NCI-H1436 treated with DMSO at 0.1 percent for 48 hours (cell line): ENCODE measurements at regions not wholly inside any gene's neighbourhood (a gene's known extent, or its start where the extent isn't known, plus 50 kb on each side); places are given as distances from the start of the nearest gene placed in this dataset.
"Not testable (repeated sequence)": the region's sequence is repeated elsewhere in the genome, so short reads cannot be mapped to it uniquely, and the experiment has no call there.

Experiments
- DNase-seq: peaks from one replicate; lab custom pipeline; 2025; lab: John Stamatoyannopoulos, UW

DNA sequence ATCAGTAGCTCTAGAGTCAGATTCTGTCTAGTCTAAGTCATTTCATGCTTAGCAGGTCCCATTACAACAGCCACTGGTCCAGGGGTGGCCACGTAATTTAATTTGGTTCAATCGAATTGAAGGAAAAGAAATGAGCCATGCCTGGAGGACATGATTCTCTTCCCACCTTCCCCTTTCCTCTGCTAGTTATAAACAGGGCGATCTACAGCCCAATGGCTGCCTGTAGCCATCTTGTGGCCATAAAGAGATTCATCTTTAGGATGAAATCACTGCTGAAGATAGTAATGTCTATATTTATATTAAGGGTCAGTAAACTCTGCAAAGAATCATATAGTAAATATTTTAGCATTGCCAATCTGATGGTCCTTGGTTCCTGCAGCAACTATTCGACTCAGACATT, 107.4 kb downstream of the SPDYE17 start:
- DNase-seq, result not testable (repeated sequence)

DNA sequence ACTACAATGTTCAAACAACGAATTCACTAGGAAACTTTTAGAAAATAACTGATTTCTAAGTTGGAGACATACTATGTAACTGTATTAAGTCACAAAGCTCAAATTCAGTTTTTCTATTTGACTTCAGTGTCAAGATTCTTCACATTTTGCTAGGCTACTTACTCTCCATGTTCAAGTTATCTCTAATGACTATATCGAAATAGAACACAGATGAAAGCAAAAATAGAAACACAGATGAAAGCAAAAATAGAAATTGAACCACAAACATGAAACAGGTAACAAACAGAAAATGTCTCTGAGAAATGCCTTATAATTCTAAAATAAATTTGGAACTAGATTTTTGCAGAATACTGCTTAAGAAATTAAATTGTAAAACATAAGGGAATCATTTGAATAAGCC, 113.5 kb downstream of the SPDYE17 start:
- not testable (repeated sequence) for DNase-seq

DNA sequence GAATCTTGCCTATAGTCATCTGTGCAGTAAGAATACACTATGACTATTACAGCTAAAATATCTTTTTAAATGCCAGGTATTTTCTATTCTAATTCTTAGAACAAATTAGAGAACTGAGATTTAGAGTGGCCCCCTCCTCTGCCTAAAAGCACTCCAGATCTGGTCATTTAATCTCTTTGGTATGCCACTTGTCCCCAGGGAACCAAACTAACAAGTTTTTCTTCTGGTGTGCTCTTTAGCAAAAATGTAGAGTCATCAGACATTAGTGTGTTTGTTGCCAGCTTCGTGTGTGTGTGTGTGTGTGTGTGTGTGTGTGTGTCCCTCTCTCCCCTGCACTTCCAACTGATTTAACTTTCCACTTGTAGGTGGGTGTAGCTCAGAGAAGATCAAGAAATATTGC, 117.8 kb downstream of the SPDYE17 start:
- not testable (repeated sequence) for DNase-seq

DNA sequence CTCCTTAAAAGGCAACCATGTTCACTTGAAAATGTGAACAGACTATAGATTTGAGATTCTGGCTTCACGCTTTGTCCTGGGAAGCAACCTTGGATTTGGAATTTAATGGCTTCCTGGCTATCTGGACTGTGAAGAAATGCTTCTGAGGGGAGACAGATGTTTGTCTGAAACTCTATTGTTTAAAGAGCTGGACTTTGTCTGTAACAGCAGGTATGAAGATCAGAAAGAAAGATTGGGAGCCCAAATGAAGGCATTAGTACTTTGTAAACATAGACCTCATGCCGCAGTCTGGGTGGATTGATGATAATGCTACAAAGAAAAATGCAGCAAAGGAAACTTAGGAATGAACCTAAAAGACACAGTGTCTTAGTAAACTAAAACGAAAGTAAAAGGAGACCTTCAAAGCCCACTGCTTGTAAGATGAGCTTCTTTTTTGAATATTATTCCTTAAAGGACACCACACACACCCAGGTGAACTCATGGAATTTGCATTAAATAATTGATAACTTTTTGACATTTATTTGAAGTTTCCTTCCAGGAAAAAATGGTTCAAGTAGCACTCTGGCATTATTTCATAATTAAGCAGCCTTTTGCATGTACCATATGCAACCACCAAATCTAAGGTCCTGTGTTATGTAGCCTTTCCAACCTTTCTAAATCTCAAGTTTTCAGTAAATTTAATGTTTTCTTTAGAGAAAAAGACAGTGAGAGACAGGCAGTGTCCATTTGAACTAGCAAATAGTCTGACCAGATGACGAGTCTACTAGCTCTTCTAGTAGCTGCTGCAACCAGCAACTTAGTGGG, 119.9 kb downstream of the SPDYE17 start:
- not testable (repeated sequence) for DNase-seq

DNA sequence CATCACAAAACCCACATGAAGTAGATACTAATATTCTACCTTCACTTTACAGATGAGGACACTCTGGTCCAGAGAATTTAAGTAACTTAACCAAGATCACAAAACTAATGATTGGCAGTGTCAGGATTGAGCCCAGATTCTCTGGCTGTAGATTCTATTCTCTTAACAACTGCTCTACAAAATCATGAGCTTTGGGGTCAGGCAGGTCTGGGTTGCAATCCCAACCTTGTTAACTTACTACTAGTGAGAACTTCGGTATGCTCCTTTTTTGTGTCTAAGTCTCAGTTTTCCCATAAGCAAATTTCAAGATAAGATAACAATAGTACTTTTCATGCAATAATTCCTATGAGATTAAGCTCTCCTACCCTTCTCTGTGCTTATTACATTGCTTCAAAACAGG, 127.5 kb downstream of the SPDYE17 start:
- not testable (repeated sequence) for DNase-seq

DNA sequence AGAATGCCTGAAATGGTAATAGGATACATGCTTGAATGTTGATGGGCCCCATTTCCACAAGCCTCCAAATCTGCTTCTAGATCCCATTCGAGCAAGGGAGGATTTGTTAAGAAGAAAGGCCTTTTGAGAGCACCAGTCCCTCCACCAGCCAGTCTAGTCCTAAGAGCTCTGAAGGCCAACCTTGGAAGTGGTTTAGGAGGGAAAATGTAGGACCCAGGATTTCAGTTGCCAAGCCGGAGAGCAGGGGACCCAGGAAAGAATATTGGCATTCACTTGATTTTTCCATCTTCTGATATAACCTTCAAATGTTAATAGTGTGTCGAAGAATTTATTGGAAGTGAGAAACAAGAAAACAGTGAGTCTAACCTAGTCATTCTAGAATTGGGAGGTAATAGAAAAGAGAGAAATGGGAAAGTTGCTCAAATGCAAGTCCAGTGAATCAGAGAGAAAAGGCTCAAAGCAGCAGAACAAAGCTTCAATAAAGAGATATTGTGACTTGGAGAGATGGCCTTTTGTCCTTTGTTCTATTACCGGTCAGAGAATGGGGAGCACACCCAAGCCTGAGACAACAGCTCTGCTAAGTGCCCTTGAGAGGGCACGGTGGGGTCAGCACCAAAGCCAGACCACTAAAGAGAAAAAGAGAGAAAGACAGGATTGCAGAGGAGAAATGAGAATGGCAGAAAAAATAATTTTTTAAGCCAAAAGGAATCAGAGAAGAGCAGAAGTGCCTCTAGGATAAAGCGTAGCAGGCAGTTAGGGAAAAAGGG, 130.0 kb downstream of the SPDYE17 start:
- not testable (repeated sequence) for DNase-seq

DNA sequence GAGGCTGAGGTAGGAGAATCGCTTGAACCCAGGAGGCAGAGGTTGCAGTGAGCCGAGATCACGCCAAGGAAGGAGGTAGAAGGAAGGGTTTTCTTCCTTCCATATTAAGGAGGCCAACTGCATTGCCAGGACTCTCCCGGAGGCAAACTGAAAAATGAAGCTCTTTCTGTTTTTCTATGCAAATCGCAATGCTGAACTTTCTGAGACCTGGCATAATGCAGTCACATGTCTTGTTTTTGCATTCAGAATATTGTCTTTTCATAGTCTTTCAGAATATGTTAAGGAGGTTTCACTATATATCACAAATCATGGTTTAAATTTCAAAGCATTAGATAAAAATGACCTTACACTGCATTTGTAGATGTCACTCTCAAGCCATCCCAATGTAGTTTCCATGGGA, 133.4 kb downstream of the SPDYE17 start:
- not testable (repeated sequence) for DNase-seq

DNA sequence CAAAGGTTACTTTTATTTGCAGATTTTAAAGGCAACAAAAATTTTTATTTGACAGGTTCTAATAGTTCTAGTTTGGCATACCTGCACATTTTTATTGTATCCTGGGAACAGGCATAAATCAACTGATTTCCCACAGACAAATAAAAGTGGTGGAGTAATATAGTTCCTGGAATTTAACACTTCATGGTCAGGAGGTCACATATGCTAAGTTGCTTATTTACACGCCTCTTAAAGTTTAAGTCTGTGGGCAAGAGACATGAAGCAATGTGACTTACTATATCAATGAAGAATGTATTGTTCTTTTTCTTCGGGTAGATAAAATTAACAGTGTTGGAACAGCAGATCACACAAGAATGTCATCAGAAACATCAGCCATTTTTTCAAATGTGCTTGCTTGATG, 135.2 kb downstream of the SPDYE17 start:
- DNase-seq, result not testable (repeated sequence)

DNA sequence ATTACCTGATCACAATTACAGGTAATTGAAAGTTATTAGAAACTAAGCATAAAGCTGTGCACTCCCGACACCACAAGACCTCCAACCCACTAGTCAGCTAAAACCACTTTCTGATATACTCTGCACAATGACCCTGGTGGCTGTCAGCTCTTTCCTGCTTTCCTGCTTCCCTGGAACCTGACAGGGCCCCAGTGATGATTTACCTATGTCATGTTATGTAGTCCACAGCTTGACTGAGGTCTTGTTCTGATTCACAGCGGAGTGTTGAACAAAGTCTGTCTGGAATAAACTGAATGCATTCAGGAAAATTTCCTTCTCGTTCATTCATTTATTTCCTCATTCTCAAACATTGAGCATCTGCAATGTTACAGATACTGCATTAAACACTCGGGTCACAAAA, 136.5 kb downstream of the SPDYE17 start:
- DNase-seq, result not testable (repeated sequence)

DNA sequence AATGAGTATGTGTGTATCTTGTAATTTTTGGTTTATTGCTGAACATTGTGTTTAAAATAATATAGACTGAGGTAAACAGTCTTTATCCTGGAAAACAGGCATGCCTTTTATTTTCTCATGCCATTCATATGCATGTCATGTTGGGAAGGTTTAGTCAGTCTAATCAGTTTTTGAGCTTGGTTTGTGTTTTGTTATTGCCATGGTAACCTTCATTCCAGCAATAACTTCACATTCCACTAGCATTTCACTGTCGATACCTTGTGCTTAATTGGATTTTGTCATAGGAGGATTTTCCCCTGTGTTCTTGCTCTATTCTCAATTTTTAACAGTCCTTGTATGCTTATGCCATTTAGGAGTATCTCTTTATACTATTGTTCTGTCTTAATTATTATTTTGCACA, 140.4 kb downstream of the SPDYE17 start:
- DNase-seq, result not testable (repeated sequence)

DNA sequence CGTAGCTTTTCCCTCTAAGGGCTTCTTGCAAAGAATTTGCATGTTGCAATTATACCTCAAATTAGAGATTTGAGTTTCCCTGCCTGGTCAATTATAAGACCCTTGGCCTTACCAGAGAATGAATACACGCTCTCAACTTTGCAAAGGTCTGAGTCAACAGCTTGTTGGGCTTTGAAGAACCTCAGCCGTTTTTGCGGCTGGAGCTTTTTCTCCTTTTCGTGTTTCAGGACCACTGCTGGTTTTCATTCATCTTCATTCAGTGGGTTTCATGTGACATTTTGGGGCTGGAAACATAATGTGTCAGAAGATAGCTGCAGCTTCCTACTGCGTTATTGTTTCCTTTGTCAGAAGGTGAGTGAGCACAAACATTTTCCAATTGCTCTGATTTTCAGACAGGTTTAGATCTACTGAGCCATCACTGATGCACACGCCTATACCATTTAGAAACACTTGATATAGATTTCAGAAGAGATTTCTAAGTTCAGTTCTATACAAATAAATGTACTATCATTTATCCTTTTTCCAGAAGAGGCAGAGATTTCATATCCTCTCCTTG, 152.3 kb downstream of the SPDYE17 start:
- not testable (repeated sequence) for DNase-seq

DNA sequence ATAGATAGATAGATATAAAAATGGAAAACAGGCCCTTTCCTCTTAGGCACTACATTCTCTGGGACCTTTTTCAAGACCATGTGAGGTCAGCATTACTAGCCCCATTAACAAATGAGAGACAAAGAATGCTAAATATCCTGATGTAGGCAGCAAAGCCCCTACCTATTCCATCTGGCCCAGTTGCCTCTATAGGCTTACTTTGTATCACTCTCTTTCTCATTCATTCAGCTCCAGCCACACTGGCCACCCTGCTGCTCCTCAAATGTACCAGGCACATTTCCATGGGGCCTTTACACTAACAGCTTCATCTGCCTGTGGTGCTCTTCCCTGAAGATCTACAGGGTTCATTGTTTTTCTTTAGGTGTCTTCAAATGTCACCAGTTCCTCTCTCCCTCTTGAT, 156.4 kb downstream of the SPDYE17 start:
- not testable (repeated sequence) for DNase-seq

DNA sequence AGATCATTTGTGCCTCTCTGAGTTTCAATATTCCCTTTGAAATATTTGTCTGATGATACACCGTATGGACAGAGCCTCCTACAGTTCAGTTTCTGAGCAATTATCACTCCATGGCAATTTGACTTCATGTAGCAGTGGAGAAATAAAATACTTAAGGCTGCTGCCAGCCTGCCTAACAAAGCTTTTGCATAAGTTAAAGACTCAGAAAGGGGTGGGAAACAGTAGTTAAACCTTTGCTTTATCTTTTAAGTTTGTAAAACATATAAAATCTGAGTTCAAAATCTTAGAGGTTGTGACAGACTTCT, 161.7 kb downstream of the SPDYE17 start:
- not testable (repeated sequence) for DNase-seq

DNA sequence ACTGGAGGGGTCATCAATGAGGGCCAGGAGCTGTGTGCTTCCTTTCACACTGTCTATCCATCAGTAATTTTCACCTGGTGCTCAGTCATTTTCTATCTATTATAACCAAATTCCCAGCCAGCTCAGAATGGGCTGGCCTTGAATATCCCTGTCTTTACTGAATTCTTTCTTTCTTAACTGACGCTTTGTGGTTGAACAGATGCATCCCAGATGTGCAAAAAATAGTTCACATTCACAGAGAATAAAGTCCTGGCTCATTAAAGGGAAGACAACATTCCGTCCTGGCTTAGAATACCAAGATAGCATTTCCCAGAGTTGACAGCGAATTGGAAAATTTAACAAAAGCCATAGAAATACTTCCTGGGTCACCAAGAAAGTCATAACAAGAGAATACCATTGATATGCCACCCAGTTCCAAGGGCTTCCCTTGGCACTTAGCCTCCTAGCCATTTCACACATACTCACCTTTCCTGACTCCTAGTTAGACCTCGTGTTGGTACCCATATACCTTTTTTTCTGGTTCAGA, 164.7 kb downstream of the SPDYE17 start:
- DNase-seq, result not testable (repeated sequence)

DNA sequence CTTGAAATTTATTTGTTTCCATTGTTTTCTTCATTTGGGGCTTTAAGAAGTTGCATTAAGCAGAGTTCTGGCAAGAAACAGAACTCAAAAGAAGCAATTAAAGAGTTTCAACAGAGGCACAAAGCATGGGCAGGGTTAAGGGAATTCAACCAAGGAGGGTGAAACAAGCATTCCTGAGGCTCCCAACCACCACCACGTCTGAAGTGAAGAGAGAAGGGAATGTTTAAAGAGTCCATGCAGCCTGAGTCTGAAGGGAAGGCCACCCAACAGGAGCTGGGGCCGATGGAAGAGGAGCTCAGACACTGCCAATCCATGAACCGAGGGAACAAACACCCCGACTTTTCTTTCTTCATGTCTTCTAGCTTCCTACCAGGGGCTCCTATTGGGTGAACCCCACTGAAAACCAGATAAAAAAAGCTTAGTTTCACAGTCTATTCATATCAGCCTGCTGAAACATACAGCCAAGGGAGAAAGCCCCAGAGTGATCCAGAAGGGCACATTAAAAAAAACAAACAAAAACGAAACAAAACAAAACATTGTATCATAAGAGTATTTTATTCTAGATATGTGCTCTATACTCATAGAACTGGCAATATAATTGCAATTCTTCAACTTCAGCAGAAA, 168.9 kb downstream of the SPDYE17 start:
- DNase-seq, result not testable (repeated sequence)

DNA sequence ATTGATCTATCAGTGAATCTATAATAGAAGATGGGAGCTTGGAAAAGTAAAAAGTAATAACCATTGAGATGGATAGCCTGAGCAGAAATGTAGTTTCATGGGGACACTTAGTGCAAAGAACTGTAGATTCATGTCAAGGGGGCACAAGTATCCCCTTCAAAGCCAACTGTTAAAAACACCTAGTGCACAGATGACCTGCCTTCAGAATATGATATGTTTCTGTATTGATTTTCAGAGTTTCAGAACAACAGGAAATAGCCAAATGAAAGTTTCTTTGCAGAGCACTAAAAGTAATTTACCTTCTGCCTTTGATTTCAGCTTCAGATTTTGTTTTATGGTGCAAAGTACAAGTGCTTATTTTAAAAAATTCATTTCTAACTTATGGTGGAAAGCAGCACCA, 169.9 kb downstream of the SPDYE17 start:
- DNase-seq, result not testable (repeated sequence)

DNA sequence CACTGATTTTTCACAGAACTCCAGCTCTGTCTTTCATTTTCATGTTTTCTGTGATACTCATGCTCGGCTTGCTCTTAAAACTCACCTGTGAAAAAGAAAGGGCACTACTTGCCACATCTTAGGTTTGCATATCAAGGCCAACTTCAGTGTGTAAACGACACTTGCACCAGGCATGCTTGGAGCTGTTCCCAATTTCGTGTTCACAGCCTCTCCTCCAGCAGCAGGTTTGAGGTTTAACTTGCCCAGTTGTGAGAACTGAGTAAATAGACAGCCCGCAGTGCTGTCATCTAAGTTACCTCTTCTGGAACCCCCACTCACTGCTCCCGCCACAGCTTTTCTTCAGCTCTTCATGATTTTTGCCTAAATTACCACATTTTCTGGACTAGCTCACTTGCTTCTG, 172.2 kb downstream of the SPDYE17 start:
- DNase-seq, result not testable (repeated sequence)

DNA sequence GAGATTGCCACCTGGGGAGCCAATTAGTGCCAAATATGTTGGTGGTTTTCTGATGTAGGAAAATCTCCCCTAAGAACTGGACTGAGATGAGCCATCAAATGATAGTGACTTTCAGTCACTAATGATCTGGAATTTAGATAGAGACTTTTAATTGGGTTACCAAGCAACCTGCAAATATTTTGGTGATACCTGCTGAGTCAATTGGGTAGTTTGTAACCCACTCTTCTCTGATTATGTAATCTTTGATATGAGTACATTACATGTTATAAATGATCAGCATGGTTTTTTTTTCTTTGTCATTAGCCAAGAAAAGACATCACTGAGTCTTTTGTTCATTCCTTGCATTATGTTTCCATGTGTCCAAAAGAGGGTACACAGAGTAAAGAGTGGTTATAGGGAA, 177.5 kb downstream of the SPDYE17 start:
- not testable (repeated sequence) for DNase-seq

DNA sequence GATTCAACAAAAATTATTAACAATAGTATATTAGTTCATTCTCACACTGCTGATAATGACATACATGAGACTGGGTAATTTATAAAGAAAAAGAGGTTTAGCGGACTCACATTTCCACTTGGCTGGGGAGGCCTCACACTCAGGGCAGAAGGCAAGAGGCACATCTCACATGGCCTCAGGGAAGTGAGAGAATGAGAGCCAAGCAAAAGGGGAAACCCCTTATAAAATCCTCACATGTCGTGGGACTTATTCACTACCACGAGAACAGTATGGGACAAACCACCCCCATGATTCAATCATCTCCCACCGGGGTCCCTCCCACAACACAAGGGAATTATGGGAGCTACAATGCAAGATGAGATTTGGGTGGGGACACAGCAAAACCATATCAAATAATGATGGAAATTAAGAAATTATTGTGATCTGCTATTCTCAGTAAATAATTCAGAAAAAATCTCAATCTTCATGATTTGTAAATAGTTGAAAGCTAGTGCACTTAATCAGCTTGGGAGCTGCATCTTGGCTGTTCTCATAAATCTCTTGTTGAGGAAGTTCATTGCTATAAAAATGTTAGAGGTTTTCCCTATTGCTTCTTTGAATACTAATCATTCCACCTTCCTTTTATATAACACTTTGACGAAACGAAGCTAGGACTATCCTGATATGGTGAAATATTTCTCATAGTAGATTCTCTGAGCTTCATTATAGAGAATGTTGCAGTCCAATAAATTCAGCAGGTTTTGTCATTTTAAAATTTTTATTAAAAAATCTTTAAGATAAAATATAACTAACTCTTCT, 179.2 kb downstream of the SPDYE17 start:
- not testable (repeated sequence) for DNase-seq

DNA sequence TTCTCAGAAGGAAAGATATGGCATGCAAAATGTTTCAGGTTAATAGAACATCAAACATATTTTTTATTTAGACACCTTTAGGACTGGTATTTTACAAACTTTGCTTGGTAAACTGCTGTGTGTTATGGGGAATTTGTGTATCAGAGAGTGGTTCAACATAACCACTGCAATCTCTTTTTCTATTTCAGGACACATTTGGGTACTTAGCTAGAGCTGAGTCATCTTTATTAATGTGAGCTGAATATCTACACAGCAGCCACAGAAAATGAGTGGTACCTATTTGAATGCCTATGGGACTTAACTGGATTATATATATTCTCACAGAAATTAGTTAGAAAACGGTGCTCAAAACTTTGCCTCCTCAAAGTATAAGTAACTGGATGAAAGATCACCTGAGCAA, 179.8 kb downstream of the SPDYE17 start:
- not testable (repeated sequence) for DNase-seq

DNA sequence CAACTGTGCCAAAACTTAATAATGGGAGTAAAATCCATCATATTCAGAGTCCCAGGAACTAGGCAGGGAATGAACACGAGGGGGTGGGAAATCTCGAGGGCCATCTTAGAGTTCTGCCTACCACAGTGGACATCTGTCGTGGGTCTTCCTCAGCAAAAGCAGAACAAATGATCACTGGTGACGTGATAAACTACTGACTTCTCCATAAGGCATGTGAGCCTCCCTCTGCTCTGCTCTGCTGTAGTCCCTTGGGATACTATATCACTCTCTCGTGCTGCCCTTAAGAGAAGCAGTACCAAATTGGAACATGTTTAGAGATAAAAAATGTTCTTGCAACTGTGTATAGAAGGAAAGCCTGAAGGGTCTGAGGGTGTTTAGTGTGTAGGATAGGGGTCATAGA, 180.5 kb downstream of the SPDYE17 start:
- DNase-seq, result not testable (repeated sequence)
